Suppressor macrophage treated with lipopolysaccharide for 1 hour (primary cell): ENCODE measurements at regions not wholly inside any gene's neighbourhood (a gene's known extent, or its start where the extent isn't known, plus 50 kb on each side); places are given as distances from the start of the nearest gene placed in this dataset.

Experiments
- DNase-seq, 3 donors: peaks; one replicate each; pipeline ENCODE4 v3.0.0-alpha.2; 2020 to 2022

- DNase-seq = peak; percentile 66 to 82 (median 79)
Observed at GRCh38 chr18:46324087-46324955, 220.1 kb downstream of the HAUS1 start.

GRCh38 chr18:46325895-46326294, 221.7 kb downstream of the HAUS1 start:
- DNase-seq = no peak

GRCh38 chr18:46329736-46330246, 225.6 kb downstream of the HAUS1 start:
- DNase-seq = no peak

GRCh38 chr18:46331316-46331715, 227.1 kb downstream of the HAUS1 start:
- DNase-seq = no peak

- DNase-seq = no peak
Observed at GRCh38 chr18:46332286-46332801, 228.2 kb downstream of the HAUS1 start.

- DNase-seq = peak; percentile 32 to 62 (median 40)
Observed at GRCh38 chr18:46332921-46333341, 228.7 kb downstream of the HAUS1 start.

- DNase-seq = peak in 1 of 3 donors; percentile 39
Observed at GRCh38 chr18:46333431-46334135, 229.4 kb downstream of the HAUS1 start.

- no peak for DNase-seq
Observed at GRCh38 chr18:46334868-46335281, 230.7 kb downstream of the HAUS1 start.

GRCh38 chr18:46335534-46336101, 231.4 kb downstream of the HAUS1 start:
- peak in 2 of 3 donors; percentile 37 to 46 for DNase-seq

- DNase-seq = no peak
Observed at GRCh38 chr18:46336278-46337111, 232.3 kb downstream of the HAUS1 start.

GRCh38 chr18:46337271-46337670, 233.1 kb downstream of the HAUS1 start:
- no peak for DNase-seq

- DNase-seq = no peak
Observed at GRCh38 chr18:46338205-46338604, 234.0 kb downstream of the HAUS1 start.

GRCh38 chr18:46338766-46339165, 234.6 kb downstream of the HAUS1 start:
- DNase-seq = no peak

- no peak for DNase-seq
Observed at GRCh38 chr18:46340716-46341115, 236.5 kb downstream of the HAUS1 start.

GRCh38 chr18:46341986-46342525, 237.9 kb downstream of the HAUS1 start:
- peak; percentile 23 to 32 (median 27) for DNase-seq

GRCh38 chr18:46343456-46343855, 239.3 kb downstream of the HAUS1 start:
- DNase-seq = no peak

- DNase-seq = peak; percentile 77 to 84 (median 78)
Observed at GRCh38 chr18:46343931-46344372, 239.8 kb downstream of the HAUS1 start.

GRCh38 chr18:46344416-46345180, 240.4 kb downstream of the HAUS1 start:
- no peak for DNase-seq

GRCh38 chr18:46345181-46345465, 240.9 kb downstream of the HAUS1 start:
- DNase-seq = no peak

- DNase-seq = no peak
Observed at GRCh38 chr18:46346213-46346612, 242.0 kb downstream of the HAUS1 start.
